Activated T-cell treated with anti-CD3 and anti-CD28 coated beads for 24 hours (primary cell): ENCODE measurements at regions not wholly inside any gene's neighbourhood (a gene's known extent, or its start where the extent isn't known, plus 50 kb on each side); places are given as distances from the start of the nearest gene placed in this dataset.
"Not testable (repeated sequence)": the region's sequence is repeated elsewhere in the genome, so short reads cannot be mapped to it uniquely, and the experiment has no call there.

Experiments used
- DNase-seq: peaks from one replicate; pipeline ENCODE4 v3.0.0-alpha.2; 2020; ENCODE audit warnings: low read depth

DNA sequence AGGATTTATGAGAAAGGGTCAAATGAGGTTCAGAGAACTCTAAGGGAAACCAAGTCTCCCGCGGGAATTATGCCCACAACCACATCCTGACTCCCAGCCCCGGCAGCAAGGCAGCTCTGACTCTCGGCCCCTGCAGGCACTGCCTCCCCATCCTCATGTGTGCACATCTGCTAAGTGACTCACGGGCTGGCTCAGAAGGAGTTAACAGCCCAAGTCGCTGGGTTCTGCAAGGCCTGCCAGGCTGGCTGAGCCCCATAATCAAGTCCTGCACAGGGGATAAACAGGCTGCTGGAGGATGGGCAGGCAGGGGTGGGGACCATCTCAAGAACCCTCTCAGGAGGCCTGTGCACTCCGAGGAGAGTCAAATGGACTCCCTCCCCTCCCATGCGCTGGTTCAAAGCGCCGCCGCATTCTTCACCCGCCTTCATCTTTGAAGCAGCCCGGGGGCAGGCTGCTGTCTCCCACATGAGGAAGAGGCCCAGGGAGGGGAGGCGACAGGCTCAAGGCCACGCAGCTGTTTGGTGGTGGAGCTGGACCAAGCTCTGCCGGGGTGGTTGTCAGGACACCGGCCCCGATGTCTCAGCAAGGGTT, 344.3 kb downstream of the MATN1 start:
- DNase-seq = no peak

DNA sequence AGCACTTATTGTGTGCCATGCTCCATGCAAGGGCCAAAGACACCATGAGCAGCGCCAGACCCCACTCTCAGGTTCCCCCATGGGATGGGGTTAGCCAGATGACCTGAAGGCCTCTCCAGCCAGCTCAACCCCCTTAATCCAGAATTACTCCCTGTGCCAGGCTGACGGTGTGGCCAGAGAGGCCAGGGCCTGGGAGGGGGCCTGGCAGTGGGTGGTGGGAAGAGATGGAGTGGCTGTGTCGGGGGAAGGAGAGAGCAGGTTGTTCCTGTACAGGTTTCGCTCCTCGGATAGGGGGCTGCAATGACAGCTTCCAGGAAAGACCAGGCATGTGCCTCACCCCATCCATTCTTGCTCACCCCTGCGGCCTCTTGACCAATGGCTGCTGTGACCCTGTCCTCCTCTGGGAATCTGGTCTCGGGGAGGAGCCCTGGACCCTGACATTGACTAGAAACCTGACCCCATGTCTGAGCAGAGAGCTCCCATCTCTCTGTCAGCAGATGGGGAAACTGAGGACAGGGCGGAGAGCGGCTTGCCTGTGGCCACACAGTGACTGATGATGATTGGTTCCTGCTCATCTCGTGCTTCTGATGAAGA, 345.3 kb downstream of the MATN1 start:
- DNase-seq = no peak

DNA sequence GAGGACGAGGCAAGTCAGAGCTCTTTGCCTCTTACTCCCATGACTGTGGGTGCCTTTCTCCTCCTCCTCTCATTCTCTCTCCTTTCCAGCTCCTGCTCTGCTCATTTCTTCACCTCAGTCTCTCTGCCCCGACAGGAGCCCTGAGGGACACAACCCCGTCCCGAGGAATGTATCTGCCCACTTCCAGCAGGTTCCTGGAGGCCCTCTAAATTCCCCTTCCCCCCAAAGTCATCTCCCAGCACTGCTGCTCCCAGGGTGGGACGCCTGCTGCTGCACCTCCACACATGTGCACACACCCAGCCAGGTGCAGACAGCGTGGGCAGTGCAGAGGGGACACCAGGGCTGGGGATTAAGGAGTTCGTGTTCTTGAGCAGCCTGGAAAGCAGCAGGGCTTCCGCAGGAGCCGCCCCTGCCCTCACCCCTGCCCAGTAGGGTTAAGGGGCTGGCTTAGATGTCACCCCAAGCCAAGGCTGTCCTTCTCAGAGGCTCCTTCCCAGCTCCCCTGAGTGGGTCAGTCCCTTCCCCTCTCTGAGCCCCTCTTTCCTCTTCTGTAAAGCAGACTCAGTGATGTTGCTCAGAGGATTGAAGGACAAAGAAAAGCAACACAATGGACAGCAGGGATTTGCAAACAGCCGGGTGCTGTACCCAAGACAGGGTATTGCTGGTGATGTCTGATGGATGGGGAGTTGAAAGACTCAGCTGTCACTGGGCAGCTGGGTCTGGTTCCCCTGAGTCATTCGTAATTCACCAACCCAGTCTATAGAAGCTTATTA, 346.0 kb downstream of the MATN1 start:
- DNase-seq = no peak

DNA sequence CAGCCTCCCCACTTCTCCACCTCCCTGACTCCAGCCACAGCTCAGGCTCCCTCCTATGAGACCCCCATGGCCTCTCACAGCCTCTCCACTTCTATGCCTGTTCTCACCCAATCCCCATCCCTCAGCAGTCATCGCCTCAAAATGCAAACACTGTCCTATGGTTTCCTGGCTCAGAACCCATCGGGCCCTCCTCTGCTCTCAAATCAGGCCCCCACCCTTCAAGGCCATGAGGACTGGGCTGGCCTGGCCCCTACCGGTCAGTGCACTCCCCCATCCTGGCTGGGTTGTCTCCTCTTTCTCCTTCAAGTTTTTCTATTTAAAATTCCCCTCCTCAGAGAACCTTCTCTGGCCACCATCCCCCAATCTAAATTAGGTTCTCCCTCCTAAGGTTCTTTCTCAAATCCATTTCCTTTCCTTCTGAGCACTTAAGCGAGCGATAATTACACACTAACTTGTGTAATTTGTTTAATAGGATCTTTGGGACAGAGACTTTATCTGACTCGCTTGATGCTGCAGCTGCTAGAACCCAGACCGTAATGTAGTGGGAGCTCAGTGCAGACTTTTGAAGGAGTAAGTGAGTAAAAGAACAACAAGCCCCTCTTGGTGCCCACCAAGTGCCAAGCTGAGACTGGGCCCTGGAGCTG, 347.2 kb downstream of the MATN1 start:
- DNase-seq = no peak

DNA sequence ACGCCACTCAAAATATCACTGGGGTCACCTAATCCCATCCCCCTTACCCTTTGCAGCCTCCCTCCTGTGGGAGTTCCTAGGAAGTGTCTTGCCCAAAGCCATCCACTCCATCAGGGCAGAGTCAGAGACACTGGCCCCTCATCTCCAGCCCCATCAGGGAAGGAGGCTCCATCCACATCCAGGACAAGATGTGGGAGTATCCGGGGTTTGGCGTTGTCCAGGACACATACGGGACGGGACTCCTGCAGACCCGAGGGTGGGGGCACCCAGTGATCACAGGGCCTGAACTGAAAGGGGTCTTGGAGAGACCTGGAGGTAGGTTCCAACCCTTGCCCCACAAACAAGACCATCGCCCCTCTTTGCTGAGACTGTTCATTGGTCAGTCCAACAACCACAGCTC, 348.2 kb downstream of the MATN1 start:
- no peak for DNase-seq

DNA sequence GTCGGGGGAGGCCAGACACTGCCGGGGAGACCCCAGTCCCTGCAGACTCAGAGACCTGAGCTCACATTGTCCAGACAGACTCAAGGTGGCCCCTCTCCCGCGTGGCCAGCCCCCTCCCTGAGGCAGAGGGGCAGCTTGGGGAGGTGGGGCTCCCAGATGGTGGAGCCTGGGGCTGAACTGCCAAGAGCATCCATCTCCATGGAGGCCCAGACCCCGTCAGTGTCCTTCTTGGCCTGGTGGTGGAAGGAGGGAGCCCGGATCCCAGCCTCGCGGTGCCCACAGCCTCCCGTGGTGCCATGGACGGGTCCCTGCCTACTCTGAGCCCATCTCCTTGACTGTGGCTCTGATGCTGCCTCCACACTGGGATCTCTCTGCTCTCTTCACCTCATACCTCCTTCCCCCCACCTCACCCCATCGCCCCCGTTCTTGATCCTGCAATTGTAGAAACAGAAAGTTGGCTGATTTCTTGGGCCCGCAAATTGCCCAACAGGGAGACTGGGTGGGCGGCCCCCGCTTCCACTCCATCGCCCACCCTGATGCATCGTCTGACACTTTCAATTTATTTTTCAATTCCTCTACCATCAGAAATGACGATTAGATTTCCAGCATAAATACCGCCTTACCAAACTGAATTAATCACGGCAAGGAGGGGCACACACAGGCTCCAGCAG, 348.9 kb downstream of the MATN1 start:
- DNase-seq = no peak

DNA sequence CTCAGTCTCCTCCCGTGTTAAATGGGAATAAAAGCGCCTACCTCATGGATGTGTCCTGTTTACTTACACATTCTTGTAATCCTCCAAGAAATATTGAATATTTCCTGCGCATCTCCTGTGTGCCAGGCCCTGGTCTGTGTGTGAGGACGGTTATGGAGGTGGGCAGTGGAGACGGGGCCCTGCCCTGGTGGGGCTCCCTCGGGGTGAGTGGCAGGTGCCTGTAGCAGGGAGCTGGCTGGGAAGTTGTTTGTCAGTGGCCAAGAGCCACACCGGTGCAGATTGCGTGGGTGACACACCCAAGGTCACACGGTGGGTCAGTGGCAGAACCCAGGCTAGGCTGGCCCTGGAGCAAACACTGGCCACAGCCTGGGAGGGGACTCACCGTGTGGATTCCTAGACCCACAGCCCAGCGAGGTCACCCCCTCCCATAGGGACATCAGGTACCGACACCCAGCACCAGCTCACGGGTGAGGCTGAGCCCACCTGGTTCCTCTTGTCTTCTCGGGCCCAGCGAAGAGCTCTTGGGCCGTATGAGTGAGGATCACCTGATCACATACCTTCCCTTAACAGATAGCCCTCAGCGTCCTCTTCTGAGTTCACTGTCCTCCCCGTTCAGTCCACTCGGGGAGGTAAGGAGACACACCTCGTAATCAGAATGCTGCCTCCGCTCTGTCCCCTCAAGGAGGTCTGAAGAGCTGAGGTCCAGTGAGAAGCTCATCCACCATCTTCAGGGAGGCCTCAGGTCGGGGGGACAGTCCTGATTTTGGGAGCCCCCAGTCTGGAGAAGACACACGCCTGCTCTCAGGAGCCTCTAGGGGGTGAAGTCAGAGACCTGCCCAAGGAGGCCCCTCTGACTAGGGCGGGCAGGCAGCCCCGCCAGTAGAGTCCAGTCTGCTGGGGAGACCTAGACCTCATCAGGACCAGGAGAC, 349.6 kb downstream of the MATN1 start:
- no peak for DNase-seq

DNA sequence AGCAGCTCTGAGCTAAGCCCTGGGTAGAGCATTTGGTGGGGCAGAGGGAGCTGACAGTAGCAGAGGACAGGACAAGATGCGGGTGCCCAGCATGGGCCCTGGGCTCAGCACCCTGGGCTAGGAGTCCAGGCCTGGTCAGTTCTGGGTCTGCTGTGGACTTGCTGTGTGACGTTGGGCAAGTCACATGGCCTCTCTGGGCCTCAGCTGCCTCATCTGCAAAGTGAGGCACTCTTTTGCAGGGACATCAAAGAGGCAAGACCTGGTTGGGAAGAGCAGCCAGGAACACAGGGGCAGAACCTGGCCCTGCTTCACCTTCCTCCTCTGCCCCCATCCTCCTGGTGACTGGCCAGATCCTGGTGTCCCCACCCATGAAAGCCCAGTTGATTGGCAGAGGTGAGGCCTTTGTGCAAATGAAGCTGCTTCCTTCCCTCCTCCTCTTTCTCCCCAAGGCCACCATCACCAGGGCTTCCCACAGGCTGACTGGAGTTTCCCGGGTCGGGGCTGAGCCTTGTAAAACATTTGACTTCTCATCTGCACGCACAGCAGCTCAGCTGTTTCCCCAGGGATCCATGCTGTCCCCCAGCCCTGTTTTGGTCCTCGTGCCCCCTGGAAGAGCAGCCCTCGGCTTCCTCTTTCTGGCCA, 350.5 kb downstream of the MATN1 start:
- no peak for DNase-seq

DNA sequence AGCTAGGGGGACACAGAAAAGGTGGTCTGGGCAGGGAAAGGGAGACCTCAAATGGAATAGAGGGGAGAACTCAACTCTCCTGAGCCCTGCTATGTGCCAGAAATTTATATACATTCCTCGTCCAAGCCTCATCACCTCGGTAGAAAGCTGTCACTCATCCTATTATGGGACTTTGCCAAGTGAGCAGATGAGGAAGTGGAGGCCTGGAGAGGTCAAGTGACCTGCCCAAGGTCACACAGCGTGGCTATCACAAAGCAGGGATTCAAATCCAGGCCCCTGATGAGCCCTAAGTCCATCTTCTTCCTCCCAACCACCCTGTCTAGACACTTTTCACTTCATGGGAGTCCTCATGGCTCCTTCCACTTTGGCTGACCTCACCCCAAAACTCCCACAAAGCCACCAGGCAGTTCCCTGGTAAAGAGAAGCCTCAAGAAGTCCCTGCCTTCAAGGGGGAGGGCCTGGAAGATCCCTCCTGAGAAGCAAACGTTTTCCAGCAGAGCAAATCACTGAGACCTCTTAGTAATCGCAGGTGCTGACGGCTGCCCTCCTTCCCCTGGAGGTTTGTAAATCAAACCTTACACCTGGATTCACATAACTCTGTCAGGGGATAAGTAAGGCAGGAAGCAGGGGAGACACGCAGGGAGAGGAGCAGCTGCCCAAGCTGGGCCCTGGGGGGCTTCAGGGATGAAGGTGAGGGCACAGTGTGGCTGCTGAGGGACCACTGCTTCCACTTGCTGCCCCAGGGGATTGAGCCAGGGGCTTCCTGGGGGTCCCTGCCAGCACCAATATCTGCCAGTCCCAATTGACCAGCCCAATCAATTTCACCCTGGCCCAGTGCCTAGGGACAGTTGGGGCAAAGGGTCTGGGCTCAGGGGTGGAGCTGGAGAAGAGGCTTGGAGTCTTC, 351.2 kb downstream of the MATN1 start:
- no peak for DNase-seq

DNA sequence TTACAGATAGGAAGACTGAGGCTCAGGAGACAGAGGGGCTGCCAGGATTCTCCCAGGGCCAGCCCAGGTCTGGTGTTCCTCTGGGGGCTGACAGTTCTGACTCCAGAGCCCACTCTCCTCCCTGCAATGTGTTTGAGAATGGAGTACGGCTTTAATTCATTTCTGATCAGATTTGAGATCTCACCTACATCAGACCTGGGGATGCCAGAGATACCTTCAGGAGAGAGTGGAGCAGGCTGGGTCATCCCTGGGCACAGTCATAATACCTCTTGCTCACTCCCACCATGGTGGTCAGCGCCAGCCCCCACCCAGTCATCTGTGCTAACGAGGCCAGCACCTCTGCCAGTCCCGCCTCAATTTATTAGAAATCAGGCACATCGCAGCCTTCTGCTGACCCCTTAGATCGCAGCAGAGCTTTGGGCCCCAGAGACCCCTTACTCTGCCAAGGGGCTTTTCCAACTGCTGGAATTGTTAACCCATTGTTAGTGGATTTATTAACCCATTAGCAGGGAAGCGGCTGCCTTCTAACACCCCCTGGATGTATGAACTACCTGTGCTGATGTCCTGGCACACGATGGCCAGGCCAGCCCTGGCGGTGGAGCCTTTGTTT, 352.1 kb downstream of the MATN1 start:
- DNase-seq = no peak

DNA sequence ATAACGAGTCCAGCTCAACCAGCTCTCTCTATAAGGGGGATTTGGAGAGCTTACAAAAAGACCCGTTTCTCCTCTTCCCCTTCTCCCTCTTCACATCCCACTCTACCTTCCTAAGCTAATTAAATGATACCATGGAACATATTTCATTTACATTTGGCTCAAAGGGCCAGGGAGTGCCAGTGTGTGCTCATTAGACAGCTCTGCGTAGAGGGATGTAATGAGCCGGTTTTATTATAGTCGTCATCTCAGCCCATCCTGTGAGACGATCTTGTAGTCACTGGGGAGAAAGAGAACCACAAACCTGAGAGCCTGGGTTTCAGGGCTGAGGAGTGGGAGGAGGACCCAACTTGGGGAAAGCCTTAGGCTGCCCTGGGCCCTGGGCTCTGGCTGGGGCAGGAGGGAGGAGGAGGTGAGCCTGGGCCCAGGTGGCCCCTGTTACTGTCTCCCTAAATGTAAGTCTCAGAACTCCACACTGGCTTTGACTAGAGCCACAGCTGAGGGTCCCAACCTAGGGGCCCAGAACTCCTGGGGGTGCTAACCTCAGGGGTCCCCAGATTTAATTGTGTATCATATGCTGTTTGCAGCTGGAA, 354.6 kb downstream of the MATN1 start:
- DNase-seq = no peak

DNA sequence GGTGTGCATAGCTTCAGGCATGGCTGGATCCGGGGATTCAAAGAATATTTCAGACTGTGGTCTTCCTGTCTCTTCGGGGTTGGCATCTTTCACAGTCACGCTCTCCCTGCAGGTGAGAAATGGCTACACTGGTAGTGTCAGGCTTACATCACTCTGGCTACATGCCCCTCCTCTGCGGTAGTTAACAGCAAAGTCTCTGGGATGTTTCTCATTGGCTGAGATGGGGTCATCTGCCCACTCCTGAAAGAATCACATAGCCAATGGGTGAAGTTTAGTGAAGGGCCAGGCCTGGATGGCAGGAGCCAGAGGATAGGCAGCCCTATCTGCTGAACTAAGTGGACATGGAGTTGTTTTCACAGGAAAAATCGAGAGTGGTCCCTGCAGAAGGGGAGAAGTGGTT, 356.5 kb downstream of the MATN1 start:
- no peak for DNase-seq

DNA sequence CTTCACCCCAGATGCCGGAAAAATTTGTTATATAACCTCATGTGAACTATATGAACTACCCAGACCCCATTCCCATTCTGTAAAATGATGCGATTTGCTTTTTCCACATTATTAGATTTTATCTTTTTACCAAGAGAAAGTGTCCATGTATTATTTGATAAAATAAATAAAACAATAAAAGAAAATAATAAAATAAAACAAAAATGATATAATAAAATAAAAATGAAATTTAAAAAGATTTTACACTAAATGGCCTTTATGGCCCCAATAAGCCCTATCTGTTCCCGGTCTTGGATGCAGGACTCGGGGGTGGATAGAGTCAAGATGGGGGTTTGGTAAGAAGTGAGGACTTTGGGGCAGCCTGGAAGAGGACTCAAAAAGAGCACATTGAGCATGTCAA, 357.2 kb downstream of the MATN1 start:
- no peak for DNase-seq

DNA sequence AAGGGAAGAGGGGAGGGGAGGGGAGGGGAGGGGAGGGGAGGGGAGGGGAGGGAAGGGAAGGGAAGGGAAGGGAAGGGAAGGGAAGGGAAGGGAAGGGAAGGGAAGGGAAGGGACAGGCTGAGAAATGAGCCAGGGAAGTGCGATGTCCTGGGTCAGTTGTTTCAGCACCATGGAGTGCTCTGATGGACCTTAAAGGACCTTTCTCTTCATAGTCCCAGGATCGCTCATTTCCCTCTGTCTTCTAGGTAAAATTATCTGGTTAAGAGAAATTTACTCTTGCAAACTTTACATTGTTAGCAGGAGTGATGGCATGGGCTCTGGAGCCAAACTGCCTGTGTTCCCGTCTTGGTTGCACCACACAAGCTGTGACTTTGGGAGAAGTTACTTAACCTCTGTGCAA, 357.8 kb downstream of the MATN1 start:
- no peak for DNase-seq

DNA sequence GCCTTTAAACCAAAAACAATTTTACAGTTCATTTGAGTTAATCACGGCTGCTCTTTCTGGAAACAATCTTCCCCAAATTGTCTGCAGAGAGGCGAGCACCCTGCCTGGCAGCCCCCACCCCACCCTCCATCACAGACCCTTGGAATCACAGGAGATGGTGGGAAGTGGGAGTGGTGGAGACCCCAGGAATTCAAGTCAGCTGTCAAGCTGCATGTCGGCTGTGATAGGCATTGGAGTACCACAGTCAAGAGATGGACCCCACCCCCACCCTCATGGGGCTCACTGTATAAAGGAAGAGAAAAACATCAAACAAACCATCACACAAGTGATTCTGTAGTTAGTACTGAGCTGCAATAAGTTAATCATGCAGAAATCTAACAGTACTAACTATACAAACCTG, 360.4 kb downstream of the MATN1 start:
- DNase-seq = no peak

DNA sequence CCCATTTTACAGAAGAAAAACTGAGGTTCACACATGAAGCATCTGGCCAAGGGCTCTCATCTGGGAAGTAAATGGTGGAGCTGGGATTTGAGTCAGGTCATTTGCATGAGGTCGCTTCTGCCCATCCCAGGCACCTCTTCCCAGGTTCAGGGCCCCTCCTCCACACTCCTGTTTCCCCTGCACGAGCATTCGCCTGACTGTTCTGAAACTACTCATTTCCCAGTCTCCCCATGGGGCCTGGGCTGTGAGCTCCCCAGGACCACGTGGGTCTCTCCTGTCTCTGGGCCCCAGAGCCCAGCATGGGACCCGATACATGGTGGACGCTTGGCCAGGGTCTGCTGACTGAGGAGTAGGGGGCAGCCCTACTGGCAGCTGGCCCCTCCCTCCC, 360.8 kb downstream of the MATN1 start:
- DNase-seq = no peak

DNA sequence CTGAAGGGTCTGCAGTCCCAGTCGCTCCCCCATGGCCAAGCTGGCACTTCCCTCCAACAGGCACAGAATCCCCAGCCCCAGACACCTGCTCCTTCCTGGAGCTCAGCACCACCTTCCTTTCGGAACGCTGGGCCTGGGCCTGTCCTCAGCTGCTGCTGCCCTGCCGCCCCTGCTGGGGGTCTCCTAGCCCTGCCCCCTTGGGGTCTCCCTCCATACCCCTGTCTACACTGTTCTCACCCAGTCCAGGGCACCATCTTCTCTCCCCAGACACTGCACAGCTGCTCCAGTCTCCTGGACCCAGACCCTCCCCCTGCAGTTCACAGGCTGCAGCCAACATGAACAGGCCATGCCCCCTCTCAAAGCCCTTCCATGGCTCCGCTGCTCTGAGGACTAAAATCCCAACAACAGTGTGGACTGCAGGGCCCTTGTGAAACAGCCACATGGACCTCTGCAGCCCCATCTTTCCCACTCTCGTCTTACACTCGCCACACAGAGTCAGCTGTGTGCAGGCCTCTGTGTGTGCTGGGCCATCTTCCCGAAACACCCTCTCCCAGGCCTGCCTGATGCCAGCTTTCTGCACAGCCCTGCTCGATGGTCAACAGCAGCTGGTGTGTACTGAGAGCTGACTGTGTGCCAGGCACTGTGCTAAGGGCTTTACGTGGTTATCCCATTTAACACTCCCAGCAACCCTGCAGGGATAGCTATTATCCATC, 361.3 kb downstream of the MATN1 start:
- not testable (repeated sequence) for DNase-seq

DNA sequence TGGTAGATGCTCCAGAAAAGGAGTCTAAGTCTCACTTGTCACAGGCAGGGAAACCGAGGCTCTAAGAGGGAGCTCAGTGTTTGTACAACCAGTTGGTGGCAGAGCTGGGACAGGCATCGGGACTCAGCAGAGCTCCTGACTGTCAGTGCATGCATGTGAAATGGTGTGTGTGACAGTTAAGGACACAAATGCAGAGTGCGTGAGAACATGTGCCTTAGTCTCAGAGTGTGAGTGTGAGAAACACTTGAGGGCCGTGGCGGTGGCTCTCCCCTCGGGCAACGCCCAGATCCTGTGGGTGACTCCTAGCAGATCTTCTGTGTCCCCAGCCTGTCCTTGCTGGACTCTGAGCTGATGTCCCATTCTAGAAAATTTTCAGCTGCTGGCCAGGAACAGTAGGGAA, 362.6 kb downstream of the MATN1 start:
- no peak for DNase-seq
